ENCODE measurements at regions not wholly inside any gene's neighbourhood (a gene's known extent, or its start where the extent isn't known, plus 50 kb on each side); places are given as distances from the start of the nearest gene placed in this dataset.

- Histone ChIP-seq H4K20me1 (ENCODE audit: control insufficient read depth, insufficient read depth) (no peaks in the 10 kb centered on the region), H3K9me3 (replicated peaks; ENCODE audit: control insufficient read depth, insufficient read depth, low read length) (no peaks in the 10 kb centered on the region), H3K36me3 (ENCODE audit: control insufficient read depth in 2 of 2, insufficient read depth in 2 of 2, low read length in 1 of 2) (no peaks in the 10 kb centered on the region), H3K4me1 (ENCODE audit: control insufficient read depth, insufficient read depth, low read length) (no peaks in the 10 kb centered on the region), H3K4me2 (ENCODE audit: control insufficient read depth, insufficient read depth) (no peak overlapping the region), H3K27ac (ENCODE audit: control insufficient read depth, insufficient read depth) (no peak overlapping the region), H3K9ac (ENCODE audit: control insufficient read depth, insufficient read depth, low read length) (no peak overlapping the region), H3K4me3 (no peak overlapping the region), H3K27me3 (replicated peaks in 1 of 2; ENCODE audit: control insufficient read depth in 2 of 2, insufficient read depth in 2 of 2, low read length in 1 of 2) (no peaks in the 10 kb centered on the region), H2AFZ (ENCODE audit: control insufficient read depth, low read depth, low read length) (no peak overlapping the region), H3K79me2 (ENCODE audit: control insufficient read depth, insufficient read depth, low read length) (no peaks in the 10 kb centered on the region)
- in situ Hi-C loops (cut with MboI) (no loop called here), intact Hi-C loops (cut with micrococcal nuclease; ENCODE audit: unreplicated experiment) (no loop called here)
- WGBS (ENCODE audit: insufficient coverage, insufficient replicate concordance, low lambda C conversion rate, missing lambda C conversion rate): 38% methylated on average over 9 of the region's 9 CpGs
- ChIA-PET RAD21 (ENCODE audit: unreplicated experiment) (no interaction called here), CTCF (no interaction called here), SMC1A (ENCODE audit: uncharacterized antibody, unreplicated experiment) (no interaction called here), POLR2A (no interaction called here)
- ATAC-seq: no peak
- BruUV-seq (replicated peaks): no TSS peak
- no peak for DNase-seq (ENCODE audit: low read depth, low spot score)
- FAIRE-seq: no peak
- TF ChIP-seq, protein P1, sequence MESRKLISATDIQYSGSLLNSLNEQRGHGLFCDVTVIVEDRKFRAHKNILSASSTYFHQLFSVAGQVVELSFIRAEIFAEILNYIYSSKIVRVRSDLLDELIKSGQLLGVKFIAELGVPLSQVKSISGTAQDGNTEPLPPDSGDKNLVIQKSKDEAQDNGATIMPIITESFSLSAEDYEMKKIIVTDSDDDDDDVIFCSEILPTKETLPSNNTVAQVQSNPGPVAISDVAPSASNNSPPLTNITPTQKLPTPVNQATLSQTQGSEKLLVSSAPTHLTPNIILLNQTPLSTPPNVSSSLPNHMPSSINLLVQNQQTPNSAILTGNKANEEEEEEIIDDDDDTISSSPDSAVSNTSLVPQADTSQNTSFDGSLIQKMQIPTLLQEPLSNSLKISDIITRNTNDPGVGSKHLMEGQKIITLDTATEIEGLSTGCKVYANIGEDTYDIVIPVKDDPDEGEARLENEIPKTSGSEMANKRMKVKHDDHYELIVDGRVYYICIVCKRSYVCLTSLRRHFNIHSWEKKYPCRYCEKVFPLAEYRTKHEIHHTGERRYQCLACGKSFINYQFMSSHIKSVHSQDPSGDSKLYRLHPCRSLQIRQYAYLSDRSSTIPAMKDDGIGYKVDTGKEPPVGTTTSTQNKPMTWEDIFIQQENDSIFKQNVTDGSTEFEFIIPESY (IDR thresholded peaks at IDR 0.05): no peak
- TF ChIP-seq BRCA1 (IDR thresholded peaks at IDR 0.05; ENCODE audit: low read depth, low read length) (no peak), ZBTB4 (CRISPR knock-in tag; IDR thresholded peaks at IDR 0.05) (no peak), SMAD5 (IDR thresholded peaks at IDR 0.05; ENCODE audit: low read depth) (no peak), ZSCAN29 (IDR thresholded peaks at IDR 0.05) (no peak), RBBP5 (conservative IDR thresholded peaks at IDR 0.05) (no peak), CREB1 (IDR thresholded peaks at IDR 0.05; ENCODE audit: low read depth) (no peak), RFX5 (IDR thresholded peaks at IDR 0.05; ENCODE audit: low read depth, low read length) (no peak), RUNX3 (IDR thresholded peaks at IDR 0.05; ENCODE audit: low read length) (no peak), ASH2L (IDR thresholded peaks at IDR 0.05; ENCODE audit: borderline replicate concordance, low read depth) (no peak), SRF (IDR thresholded peaks at IDR 0.05; ENCODE audit: low read depth in 2 of 2, low read length in 2 of 2) (no peak), FOXK2 (IDR thresholded peaks at IDR 0.05) (no peak), ELK1 (IDR thresholded peaks at IDR 0.05; ENCODE audit: low read depth, low read length) (no peak), SUZ12 (IDR thresholded peaks at IDR 0.05; ENCODE audit: unreplicated experiment) (no peak), TCF7 (IDR thresholded peaks at IDR 0.05; ENCODE audit: borderline replicate concordance) (no peak), STAT1 (conservative IDR thresholded peaks at IDR 0.05) (no peak), RAD21 (IDR thresholded peaks at IDR 0.05; ENCODE audit: insufficient read depth, low read depth, low read length) (no peak), GABPA (IDR thresholded peaks at IDR 0.05; ENCODE audit: low read depth) (no peak)
- TF ChIP-seq, protein P2, sequence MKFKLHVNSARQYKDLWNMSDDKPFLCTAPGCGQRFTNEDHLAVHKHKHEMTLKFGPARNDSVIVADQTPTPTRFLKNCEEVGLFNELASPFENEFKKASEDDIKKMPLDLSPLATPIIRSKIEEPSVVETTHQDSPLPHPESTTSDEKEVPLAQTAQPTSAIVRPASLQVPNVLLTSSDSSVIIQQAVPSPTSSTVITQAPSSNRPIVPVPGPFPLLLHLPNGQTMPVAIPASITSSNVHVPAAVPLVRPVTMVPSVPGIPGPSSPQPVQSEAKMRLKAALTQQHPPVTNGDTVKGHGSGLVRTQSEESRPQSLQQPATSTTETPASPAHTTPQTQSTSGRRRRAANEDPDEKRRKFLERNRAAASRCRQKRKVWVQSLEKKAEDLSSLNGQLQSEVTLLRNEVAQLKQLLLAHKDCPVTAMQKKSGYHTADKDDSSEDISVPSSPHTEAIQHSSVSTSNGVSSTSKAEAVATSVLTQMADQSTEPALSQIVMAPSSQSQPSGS (IDR thresholded peaks at IDR 0.05; ENCODE audit: low read length): no peak
Observed at GRCh38 chr12:21073822-21074460, 57.1 kb upstream of the SLCO1B1 start.

Measured in GM12878 (cell line).